Fibroblast of skin of right biceps (primary cell): ENCODE measurements at regions not wholly inside any gene's neighbourhood (a gene's known extent, or its start where the extent isn't known, plus 50 kb on each side); places are given as distances from the start of the nearest gene placed in this dataset.

ENCODE experiments used
- DNase-seq: peaks from one replicate; pipeline ENCODE4 v3.0.0-alpha.2; 2013

GRCh38 chr13:31965361-31966066, 66.1 kb upstream of the FRY start:
- no peak for DNase-seq

DNA sequence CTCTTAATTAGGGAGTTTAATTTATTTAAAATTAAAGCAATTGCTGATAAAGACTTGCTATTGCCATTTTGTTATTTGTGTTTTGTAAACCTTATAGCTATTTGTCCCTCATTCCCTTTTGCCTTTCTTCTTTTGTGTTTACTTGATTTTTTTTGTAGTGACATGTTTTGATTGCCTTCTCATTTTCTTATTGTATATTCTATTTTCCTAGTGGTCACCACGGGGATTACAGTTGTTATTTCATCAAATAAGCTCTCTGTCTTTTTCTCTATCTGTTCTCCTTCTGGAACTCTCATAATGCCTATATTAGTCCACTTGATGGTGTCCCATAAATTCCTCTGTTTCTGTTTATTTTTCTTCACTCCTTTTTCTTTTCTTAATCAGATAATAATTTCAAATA, 64.4 kb upstream of the FRY start:
- no peak for DNase-seq

DNA sequence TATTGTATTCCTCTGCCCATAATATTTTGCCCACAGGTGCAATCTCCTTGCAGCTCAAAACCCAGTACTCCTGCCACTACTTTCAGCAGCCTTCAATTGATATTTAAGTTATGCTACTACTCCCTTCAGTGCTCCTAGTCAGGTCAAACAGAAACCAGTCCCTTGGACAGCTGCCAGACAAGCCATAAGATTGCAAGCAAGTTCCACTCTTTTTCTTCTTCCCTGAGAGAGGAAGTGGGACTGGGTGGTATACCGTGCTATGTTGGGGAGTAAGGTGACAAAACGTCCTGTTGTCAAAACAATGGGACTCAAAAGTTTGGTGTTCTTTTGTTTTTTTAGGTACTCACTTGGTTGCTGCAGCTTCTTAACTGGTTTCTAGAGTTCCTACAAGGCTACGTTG, 63.1 kb upstream of the FRY start:
- no peak for DNase-seq

DNA sequence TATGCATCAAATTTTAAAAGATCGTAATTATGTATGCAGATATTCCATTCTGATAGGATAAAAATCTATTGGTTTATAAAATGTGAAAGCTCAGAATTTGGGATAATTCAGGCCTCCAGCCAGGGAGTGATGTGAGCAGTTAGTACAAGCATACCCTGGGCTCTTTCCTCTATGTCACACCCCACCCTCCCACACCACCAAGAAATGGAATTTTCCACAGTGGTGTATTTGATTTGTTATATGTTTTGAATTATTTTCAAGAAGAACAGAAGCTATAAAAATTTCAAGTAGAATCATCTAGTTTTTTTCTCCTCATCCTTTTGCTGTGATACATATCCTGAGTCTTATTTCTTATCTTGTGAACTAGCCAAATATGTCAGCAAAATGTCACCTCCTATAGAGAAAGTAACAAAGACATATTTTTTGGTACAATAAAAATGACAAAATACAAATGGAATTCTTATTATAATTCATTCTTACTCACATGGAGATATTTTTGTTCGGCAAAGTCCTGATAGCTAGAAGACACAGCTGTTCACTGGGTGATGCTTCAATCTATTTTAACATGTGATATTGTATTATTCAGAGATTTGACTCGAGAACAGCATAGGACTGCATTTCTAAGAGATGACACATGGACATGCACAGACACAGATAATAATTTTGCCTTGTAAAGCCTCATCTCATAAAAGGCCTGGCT, 61.2 kb upstream of the FRY start:
- DNase-seq: peak; percentile 82

DNA sequence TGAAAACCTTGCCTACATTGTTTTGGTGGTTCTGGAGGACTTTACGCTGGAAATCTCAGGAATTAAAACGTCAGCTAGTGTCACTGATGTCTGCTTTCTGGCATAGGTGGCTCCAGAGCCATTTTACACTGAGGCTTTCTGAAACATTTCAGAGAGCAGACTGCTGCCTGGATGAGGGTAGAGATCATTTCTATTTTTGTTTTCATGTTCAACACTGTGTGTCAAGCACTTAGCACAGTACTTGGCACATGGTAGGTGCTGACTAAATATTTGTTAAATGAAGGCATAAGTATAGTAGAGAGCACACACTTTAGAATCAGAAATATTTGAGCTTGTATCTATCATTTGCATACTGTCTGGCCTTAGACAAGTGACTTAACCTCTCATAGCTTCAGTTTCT, 59.1 kb upstream of the FRY start:
- DNase-seq: no peak

DNA sequence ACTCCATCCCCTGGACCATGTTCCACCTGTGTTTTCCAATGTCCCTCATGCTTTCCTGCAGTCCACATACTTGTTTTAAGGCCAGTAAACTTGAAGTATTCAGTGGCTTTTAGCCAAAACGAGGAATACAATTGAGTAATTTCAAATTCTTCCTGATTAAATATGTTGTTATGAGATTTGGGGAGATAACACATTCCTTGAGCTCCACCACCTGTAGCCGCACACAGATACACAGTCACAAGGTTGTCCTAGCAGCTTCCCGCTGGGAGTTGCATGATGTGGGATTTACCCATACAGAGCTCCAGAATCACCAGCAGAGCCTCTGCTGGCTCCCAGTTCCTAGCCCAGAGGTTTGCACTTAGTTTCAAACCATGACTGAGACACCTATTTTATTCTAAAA, 53.6 kb upstream of the FRY start:
- no peak for DNase-seq

- DNase-seq: no peak
Measured at GRCh38 chr13:31980830-31981229, 50.7 kb upstream of the FRY start.
